Endothelial cell of umbilical vein (primary cell): ENCODE measurements at regions not wholly inside any gene's neighbourhood (a gene's known extent, or its start where the extent isn't known, plus 50 kb on each side); places are given as distances from the start of the nearest gene placed in this dataset.

ENCODE experiments used
- BruUV-seq: library from RNA; stranded (reverse); fragments of 400-500 nt; replicated peaks from 2 replicates; lab custom pipeline; 2021; lab: Mats Ljungman, UMichigan
- CTCF ChIA-PET: fragments of 300-600, 350-600 bp; sonication (Branson Sonifier 250); formaldehyde crosslinking; loops from one replicate; lab custom pipeline; 2021; ENCODE audit warnings: antibody characterized with exemption, inconsistent platforms; lab: Charles Lee
- POLR2A ChIA-PET: fragments of 300-600, 350-600 bp; sonication (Branson Sonifier 250); formaldehyde crosslinking; loops from one replicate; lab custom pipeline; 2021; ENCODE audit warnings: antibody characterized with exemption, inconsistent platforms; lab: Charles Lee
- DNase-seq: peaks from one replicate; pipeline ENCODE4 v3.0.0-alpha.2; 2011; ENCODE audit warnings: low read depth, low spot score
- FAIRE-seq: peaks from 2 replicates; lab custom pipeline; 2011; peaks lifted over from hg19 to GRCh38; lab: Jason Lieb, UNC
- H2AFZ ChIP-seq: 2 replicates; pipeline ENCODE4 v1.6.0; 2012; ENCODE audit warnings: low read depth, low read length, control low read depth, inconsistent platforms
- H3K27ac ChIP-seq: 2 replicates; pipeline ENCODE4 v1.5.1; 2011; ENCODE audit warnings: low read depth, mild to moderate bottlenecking, control low read depth, low read length, moderate library complexity; ENCODE audit not compliant: insufficient read depth
- H3K27me3 ChIP-seq, 2 experiments: 2 replicates each; pipeline versions ENCODE4 v1.6.0 to v1.6.1; 2011; ENCODE audit warnings: low read length in 2 of 2, mixed read lengths in 1 of 2; ENCODE audit not compliant: control insufficient read depth in 2 of 2, insufficient read depth in 2 of 2
- H3K36me3 ChIP-seq, 2 experiments: 2 replicates in 1 of 2; 3 replicates in 1 of 2; pipeline ENCODE4 v1.5.1; 2011; ENCODE audit warnings: low read length in 2 of 2, mild to moderate bottlenecking in 1 of 2, moderate library complexity in 1 of 2; ENCODE audit not compliant: control insufficient read depth in 2 of 2, insufficient read depth in 2 of 2; ENCODE audit errors: extremely low read depth in 1 of 2
- H3K4me1 ChIP-seq: 3 replicates; pipeline ENCODE4 v1.5.1; 2011; ENCODE audit warnings: mild to moderate bottlenecking, low read length; ENCODE audit not compliant: control insufficient read depth, insufficient read depth; ENCODE audit errors: extremely low read depth
- H3K4me2 ChIP-seq: 2 replicates; pipeline ENCODE4 v1.6.1; 2011; ENCODE audit warnings: low read length, control low read depth, mixed read lengths; ENCODE audit not compliant: insufficient read depth
- H3K4me3 ChIP-seq, 3 experiments: fragments of 200-600 bp in 1 of 3; sonication (generic), shearing (Covaris generic) in 1 of 3; replicated peaks in 1 of 3; 2 replicates each; pipeline ENCODE4 v1.5.1; 2011 to 2016; ENCODE audit warnings: control low read depth in 3 of 3, low read length in 3 of 3, mild to moderate bottlenecking in 2 of 3, inconsistent platforms in 1 of 3, low read depth in 1 of 3, moderate library complexity in 1 of 3; ENCODE audit not compliant: insufficient read depth in 1 of 3
- H3K79me2 ChIP-seq: 2 replicates; pipeline ENCODE4 v1.6.0; 2012; ENCODE audit warnings: low read length, inconsistent platforms; ENCODE audit not compliant: control insufficient read depth, insufficient read depth
- H3K9ac ChIP-seq: replicated peaks from 2 replicates; pipeline ENCODE3; 2011; ENCODE audit warnings: low read length, control low read depth; ENCODE audit not compliant: insufficient read depth; ENCODE audit errors: extremely low read depth
- H3K9me1 ChIP-seq: replicated peaks from 3 replicates; pipeline ENCODE4 v1.6.0; 2011; ENCODE audit warnings: mild to moderate bottlenecking, low read length; ENCODE audit not compliant: control insufficient read depth, insufficient read depth; ENCODE audit errors: extremely low read depth
- H3K9me3 ChIP-seq: replicated peaks from 2 replicates; pipeline ENCODE4 v1.5.1; 2012; ENCODE audit warnings: low read length, inconsistent platforms; ENCODE audit not compliant: control insufficient read depth, insufficient read depth
- H4K20me1 ChIP-seq: replicated peaks from 2 replicates; pipeline ENCODE3; 2011; ENCODE audit warnings: mild to moderate bottlenecking, low read length; ENCODE audit not compliant: control insufficient read depth, insufficient read depth; ENCODE audit errors: extremely low read depth
- CTCF ChIP-seq, 2 donors: IDR thresholded peaks; 1 replicate in 1 of 2; 2 replicates in 1 of 2; pipeline ENCODE4 v1.5.1; 2011; ENCODE audit warnings: low read length in 2 of 2, mild to moderate bottlenecking in 2 of 2, moderate library complexity in 2 of 2, control low read depth in 1 of 2, inconsistent platforms in 1 of 2, low read depth in 1 of 2; ENCODE audit not compliant: insufficient read depth in 1 of 2; ENCODE audit errors: extremely low read depth in 1 of 2
- EZH2 ChIP-seq: IDR thresholded peaks from 2 replicates; pipeline ENCODE4 v1.6.1; 2012; ENCODE audit warnings: borderline replicate concordance, low read depth, mild to moderate bottlenecking, moderate library complexity, low read length, inconsistent platforms; ENCODE audit not compliant: severe bottlenecking
- FOS ChIP-seq: IDR thresholded peaks from 2 replicates; pipeline ENCODE4 v1.6.1; 2011; ENCODE audit warnings: mild to moderate bottlenecking, low read length, moderate library complexity, borderline replicate concordance; ENCODE audit not compliant: insufficient read depth
- GATA2 ChIP-seq: IDR thresholded peaks from 2 replicates; pipeline ENCODE4 v1.7.0; 2011; ENCODE audit warnings: low read depth, mild to moderate bottlenecking, moderate library complexity, mixed read lengths, low read length; ENCODE audit not compliant: insufficient read length, insufficient read depth
- JUN ChIP-seq: IDR thresholded peaks from 2 replicates; pipeline ENCODE4 v1.6.1; 2011; ENCODE audit warnings: borderline replicate concordance, low read depth; ENCODE audit not compliant: insufficient read length, insufficient read depth
- MAX ChIP-seq: IDR thresholded peaks from 2 replicates; pipeline ENCODE4 v1.6.1; 2011; ENCODE audit not compliant: insufficient read depth, insufficient read length
- MYC ChIP-seq: IDR thresholded peaks from one replicate; pipeline ENCODE4 v1.6.1; 2011; ENCODE audit warnings: mild to moderate bottlenecking, low read depth, low read length
- POLR2A ChIP-seq: IDR thresholded peaks from 2 replicates; pipeline ENCODE4 v1.6.1; 2012; ENCODE audit warnings: low read depth, mild to moderate bottlenecking, control low read depth, low read length
- POLR2AphosphoS5 ChIP-seq: IDR thresholded peaks from 2 replicates; pipeline ENCODE4 v1.6.1; 2012; ENCODE audit warnings: low read depth, mild to moderate bottlenecking, control low read depth, low read length, moderate library complexity; ENCODE audit not compliant: insufficient read depth
- dilution Hi-C: fragments of 300-500 bp; cut with MboI; formaldehyde crosslinking; loops from one replicate; pipeline ENCODE4 v1.15.0; 2019; ENCODE audit warnings: low sequenced_read_pairs; ENCODE audit not compliant: extremely low pct_ligation_motif_present
- intact Hi-C: fragments of 100-400 bp; cut with micrococcal nuclease; formaldehyde crosslinking; loops from one replicate; pipeline ENCODE4 v1.10.0; 2022

DNA sequence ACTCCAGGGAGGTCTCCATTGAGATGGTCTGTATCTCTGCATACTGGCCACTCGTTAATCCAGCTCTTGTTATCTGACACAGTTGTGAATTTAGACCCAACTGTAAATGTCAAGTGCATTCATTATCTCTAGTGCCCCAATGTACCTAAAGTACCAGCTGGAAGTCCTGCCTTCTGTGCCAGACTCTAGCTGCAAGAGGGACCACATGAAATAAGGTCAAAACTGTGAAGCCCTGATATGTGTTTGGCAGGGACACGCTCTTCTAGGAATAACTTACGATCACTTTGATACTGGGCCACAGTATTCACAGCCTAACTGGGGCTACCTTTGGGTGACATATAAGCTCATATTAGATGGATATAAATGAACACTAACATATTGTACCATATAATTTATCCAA is 268.5 kb downstream of the LRIG3 start:
- Histone ChIP-seq H3K36me3 (no peaks in the 10 kb centered on the region), H4K20me1 (no peaks in the 10 kb centered on the region), H3K4me3 (no peak overlapping the region), H3K27ac (no peak overlapping the region), H3K9me3 (no peaks in the 10 kb centered on the region), H2AFZ (no peak overlapping the region), H3K9me1 (no peaks in the 10 kb centered on the region), H3K9ac (no peak overlapping the region), H3K4me2 (no peak overlapping the region), H3K4me1 (no peaks in the 10 kb centered on the region), H3K27me3 (no peaks in the 10 kb centered on the region), H3K79me2 (no peaks in the 10 kb centered on the region)
- POLR2A ChIA-PET: no interaction called here
- CTCF ChIA-PET: no interaction called here
- BruUV-seq: no TSS peak
- dilution Hi-C loops (no loop called here), intact Hi-C loops (no loop called here)
- FAIRE-seq: no peak
- TF ChIP-seq MAX: no peak
- DNase-seq: no peak

GRCh38 chr12:58654021-58654420 is 266.3 kb downstream of the LRIG3 start:
- Histone ChIP-seq H3K79me2 (no peaks in the 10 kb centered on the region), H3K4me2 (no peak overlapping the region), H3K4me1 (no peaks in the 10 kb centered on the region), H4K20me1 (no peaks in the 10 kb centered on the region), H3K27ac (no peak overlapping the region), H3K9me1 (no peaks in the 10 kb centered on the region), H2AFZ (no peak overlapping the region), H3K27me3 (no peaks in the 10 kb centered on the region), H3K9ac (no peak overlapping the region), H3K36me3 (no peaks in the 10 kb centered on the region), H3K4me3 (no peak overlapping the region), H3K9me3 (no peaks in the 10 kb centered on the region)
- BruUV-seq: no TSS peak
- TF ChIP-seq MAX: no peak
- TF ChIP-seq CTCF (IDR thresholded peaks at IDR 0.05; ENCODE audit: extremely low read depth in 1 of 2, insufficient read depth in 1 of 2, low read depth in 1 of 2, low read length in 2 of 2): no peak
- no peak for TF ChIP-seq MYC
- no peak for TF ChIP-seq EZH2
- no peak for TF ChIP-seq JUN
- TF ChIP-seq POLR2A: no peak
- TF ChIP-seq FOS: no peak
- TF ChIP-seq GATA2: no peak
- TF ChIP-seq POLR2AphosphoS5: no peak
- ChIA-PET CTCF (no interaction called here), POLR2A (no interaction called here)
- DNase-seq: no peak
- FAIRE-seq: no peak
- dilution Hi-C loops: no loop called here
- intact Hi-C loops: no loop called here
